ENCODE measurements at regions not wholly inside any gene's neighbourhood (a gene's known extent, or its start where the extent isn't known, plus 50 kb on each side); places are given as distances from the start of the nearest gene placed in this dataset.

DNA sequence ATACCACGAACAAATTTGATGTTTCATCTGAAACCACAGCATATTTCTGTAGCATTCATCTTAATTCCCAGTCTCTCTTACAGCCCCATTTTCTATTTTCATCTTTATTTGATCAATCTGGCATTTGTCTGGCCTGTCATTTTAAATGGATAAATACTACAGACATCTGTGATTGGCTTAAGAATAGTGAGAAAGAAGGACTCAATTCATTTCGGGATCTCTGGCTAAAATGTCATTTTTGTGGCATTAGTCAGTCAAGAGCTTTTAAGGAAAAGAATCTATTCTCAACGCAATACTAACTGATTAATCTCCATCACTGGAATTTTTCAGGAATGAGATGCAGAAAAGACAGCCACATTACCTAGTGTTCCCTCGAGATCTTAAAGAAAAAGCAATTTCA is 585.9 kb downstream of the IRS1 start:
- no peak for DNase-seq (ENCODE audit: low spot score)
- Histone ChIP-seq H3K9me3 (ENCODE audit: control insufficient read depth in 4 of 4, low read length in 3 of 4) (no peaks in the 10 kb centered on the region), H3K9ac (ENCODE audit: low read depth in 1 of 2, low read length in 2 of 2) (no peak overlapping the region), H3K36me3 (ENCODE audit: control insufficient read depth in 4 of 4, insufficient read depth in 3 of 4, low read depth in 1 of 4, low read length in 3 of 4) (no peaks in the 10 kb centered on the region), H3K27ac (ENCODE audit: low read depth in 1 of 2, low read length in 2 of 2) (no peak overlapping the region), H3K4me3 (ENCODE audit: low read depth in 1 of 3, low read length in 3 of 3) (no peak overlapping the region), H3K4me1 (ENCODE audit: control insufficient read depth in 4 of 4, insufficient read depth in 4 of 4, low read length in 3 of 4) (no peaks in the 10 kb centered on the region), H3K27me3 (ENCODE audit: control insufficient read depth in 4 of 4, insufficient read depth in 4 of 4, low read length in 3 of 4) (no peaks in the 10 kb centered on the region)
- 87% methylated on average over 4 of the region's 4 CpGs for WGBS
- TF ChIP-seq, protein P1, sequence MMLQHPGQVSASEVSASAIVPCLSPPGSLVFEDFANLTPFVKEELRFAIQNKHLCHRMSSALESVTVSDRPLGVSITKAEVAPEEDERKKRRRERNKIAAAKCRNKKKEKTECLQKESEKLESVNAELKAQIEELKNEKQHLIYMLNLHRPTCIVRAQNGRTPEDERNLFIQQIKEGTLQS (IDR thresholded peaks at IDR 0.05): no peak
- TF ChIP-seq REST (IDR thresholded peaks at IDR 0.05) (no peak), HNF4G (IDR thresholded peaks at IDR 0.05) (no peak), RAD21 (IDR thresholded peaks at IDR 0.05) (no peak), HNF4A (conservative IDR thresholded peaks at IDR 0.05) (no peak), NR2F2 (IDR thresholded peaks at IDR 0.05) (no peak), FOXA1 (IDR thresholded peaks at IDR 0.05) (no peak), RXRA (IDR thresholded peaks at IDR 0.05) (no peak), SP1 (IDR thresholded peaks at IDR 0.05) (no peak), ZBTB33 (IDR thresholded peaks at IDR 0.05) (no peak), EGR1 (IDR thresholded peaks at IDR 0.05; ENCODE audit: low read depth in 2 of 2) (no peak), FOXA2 (IDR thresholded peaks at IDR 0.05) (no peak), YY1 (IDR thresholded peaks at IDR 0.05) (no peak), TAF1 (conservative IDR thresholded peaks at IDR 0.05) (no peak)
- TF ChIP-seq, protein P2, sequence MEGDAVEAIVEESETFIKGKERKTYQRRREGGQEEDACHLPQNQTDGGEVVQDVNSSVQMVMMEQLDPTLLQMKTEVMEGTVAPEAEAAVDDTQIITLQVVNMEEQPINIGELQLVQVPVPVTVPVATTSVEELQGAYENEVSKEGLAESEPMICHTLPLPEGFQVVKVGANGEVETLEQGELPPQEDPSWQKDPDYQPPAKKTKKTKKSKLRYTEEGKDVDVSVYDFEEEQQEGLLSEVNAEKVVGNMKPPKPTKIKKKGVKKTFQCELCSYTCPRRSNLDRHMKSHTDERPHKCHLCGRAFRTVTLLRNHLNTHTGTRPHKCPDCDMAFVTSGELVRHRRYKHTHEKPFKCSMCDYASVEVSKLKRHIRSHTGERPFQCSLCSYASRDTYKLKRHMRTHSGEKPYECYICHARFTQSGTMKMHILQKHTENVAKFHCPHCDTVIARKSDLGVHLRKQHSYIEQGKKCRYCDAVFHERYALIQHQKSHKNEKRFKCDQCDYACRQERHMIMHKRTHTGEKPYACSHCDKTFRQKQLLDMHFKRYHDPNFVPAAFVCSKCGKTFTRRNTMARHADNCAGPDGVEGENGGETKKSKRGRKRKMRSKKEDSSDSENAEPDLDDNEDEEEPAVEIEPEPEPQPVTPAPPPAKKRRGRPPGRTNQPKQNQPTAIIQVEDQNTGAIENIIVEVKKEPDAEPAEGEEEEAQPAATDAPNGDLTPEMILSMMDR (IDR thresholded peaks at IDR 0.05; ENCODE audit: low read depth, low read length, missing input control): no peak

DNA sequence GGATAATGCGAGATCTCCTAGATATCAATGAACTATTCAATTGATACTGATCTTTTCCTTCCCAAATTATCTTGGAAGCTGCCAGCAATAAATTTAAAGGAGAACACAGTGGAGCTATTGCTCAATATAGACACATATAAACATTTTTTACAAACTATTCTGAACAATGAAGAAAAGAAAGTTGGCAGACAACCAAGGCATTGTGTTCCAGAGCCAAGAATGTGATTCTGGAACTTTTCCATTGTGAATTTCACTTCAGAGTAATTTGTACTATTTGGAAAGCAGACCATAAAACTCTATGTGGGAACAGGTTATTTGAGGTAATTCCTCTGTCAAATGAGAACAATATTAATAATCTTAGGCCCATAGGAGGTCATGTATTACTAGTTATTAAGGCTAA is 588.2 kb downstream of the IRS1 start:
- WGBS: 70% methylated on average over 1 of the region's 1 CpG
- H3K4me1 ChIP-seq (ENCODE audit: control insufficient read depth in 4 of 4, insufficient read depth in 4 of 4, low read length in 3 of 4): no peaks in the 10 kb centered on the region
- H3K36me3 ChIP-seq (ENCODE audit: control insufficient read depth in 4 of 4, insufficient read depth in 3 of 4, low read depth in 1 of 4, low read length in 3 of 4): no peaks in the 10 kb centered on the region
- H3K9me3 ChIP-seq (ENCODE audit: control insufficient read depth in 4 of 4, low read length in 3 of 4): no peaks in the 10 kb centered on the region
- TF ChIP-seq YY1 (IDR thresholded peaks at IDR 0.05): no peak
- H3K4me3 ChIP-seq (ENCODE audit: low read depth in 1 of 3, low read length in 3 of 3): no peak overlapping the region
- DNase-seq (ENCODE audit: low spot score): no peak
- H3K27ac ChIP-seq (ENCODE audit: low read depth in 1 of 2, low read length in 2 of 2): no peak overlapping the region
- H3K9ac ChIP-seq (ENCODE audit: low read depth in 1 of 2, low read length in 2 of 2): no peak overlapping the region
- H3K27me3 ChIP-seq (ENCODE audit: control insufficient read depth in 4 of 4, insufficient read depth in 4 of 4, low read length in 3 of 4): no peaks in the 10 kb centered on the region

Data from liver (tissue), 8 donors.